Neutrophil (primary cell): ENCODE measurements at regions not wholly inside any gene's neighbourhood (a gene's known extent, or its start where the extent isn't known, plus 50 kb on each side); places are given as distances from the start of the nearest gene placed in this dataset.

Experiments
- H3K27ac ChIP-seq: fragments of 200-600 bp; sonication (generic); 2 replicates; pipeline ENCODE4 v1.5.1; 2016; ENCODE audit warnings: mild to moderate bottlenecking, moderate library complexity
- H3K27me3 ChIP-seq: fragments of 200-600 bp; sonication (generic); 2 replicates; pipeline ENCODE4 v1.6.0; 2016; ENCODE audit warnings: mild to moderate bottlenecking
- H3K36me3 ChIP-seq: fragments of 200-600 bp; sonication (generic); 2 replicates; pipeline ENCODE4 v1.5.1; 2017
- H3K4me1 ChIP-seq, 2 experiments: fragments of 200-600 bp in 1 of 2; sonication (generic) in 1 of 2; 1 replicate in 1 of 2; 2 replicates in 1 of 2; pipeline versions ENCODE4 v1.5.1 to v1.6.1; 2013 to 2016; ENCODE audit warnings: low read depth in 1 of 2, low read length in 1 of 2, mild to moderate bottlenecking in 1 of 2, moderate library complexity in 1 of 2; ENCODE audit not compliant: control insufficient read depth in 1 of 2, insufficient read depth in 1 of 2
- H3K4me3 ChIP-seq, 2 experiments: fragments of 200-600 bp in 1 of 2; sonication (generic) in 1 of 2; 1 replicate in 1 of 2; 2 replicates in 1 of 2; pipeline ENCODE4 v1.5.1; 2013 to 2016; ENCODE audit warnings: low read depth in 1 of 2, low read length in 1 of 2, mild to moderate bottlenecking in 1 of 2, moderate library complexity in 1 of 2
- H3K9me3 ChIP-seq: fragments of 200-600 bp; sonication (generic); 2 replicates; pipeline ENCODE4 v1.5.1; 2016
- TF ChIP-seq, protein P1 (sequence below): fragments of 200-600 bp; sonication (generic); IDR thresholded peaks from 2 replicates; pipeline ENCODE4 v1.5.1; 2016; ENCODE audit warnings: antibody characterized with exemption

DNA sequence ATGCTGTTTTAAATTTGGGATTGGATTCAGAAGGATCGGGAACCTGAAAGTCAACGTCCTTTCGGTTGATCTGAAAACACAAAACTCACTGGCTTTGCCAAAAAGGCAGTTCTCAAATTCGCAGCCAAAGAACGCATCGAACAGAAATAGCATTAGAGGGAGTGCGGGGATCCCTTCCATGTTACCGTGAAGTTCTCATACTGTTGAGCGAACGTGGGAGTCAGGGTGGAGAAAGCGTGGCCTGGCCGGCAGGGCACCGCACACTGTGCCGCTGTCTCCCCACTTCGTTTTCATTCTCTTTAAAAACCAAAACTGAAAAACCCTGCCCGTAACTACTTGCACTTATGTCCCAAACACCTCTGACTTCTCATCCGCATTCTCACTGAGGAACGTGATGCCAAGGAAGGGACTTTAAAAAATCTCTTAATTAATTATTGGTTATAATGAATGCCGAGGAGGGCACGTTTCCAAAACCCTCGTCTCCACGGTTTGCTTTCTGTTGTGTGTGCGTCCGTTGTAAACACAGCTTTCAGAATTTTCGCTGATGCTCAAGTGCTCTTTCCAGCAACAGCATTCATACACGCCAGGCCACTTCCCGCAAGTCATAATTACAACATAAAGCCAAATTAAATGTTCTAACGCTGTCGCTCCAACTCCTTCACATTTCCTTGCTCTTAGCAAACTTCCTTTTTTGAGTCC, 60.9 kb upstream of the TWIST2 start:
- TF ChIP-seq, protein P1, sequence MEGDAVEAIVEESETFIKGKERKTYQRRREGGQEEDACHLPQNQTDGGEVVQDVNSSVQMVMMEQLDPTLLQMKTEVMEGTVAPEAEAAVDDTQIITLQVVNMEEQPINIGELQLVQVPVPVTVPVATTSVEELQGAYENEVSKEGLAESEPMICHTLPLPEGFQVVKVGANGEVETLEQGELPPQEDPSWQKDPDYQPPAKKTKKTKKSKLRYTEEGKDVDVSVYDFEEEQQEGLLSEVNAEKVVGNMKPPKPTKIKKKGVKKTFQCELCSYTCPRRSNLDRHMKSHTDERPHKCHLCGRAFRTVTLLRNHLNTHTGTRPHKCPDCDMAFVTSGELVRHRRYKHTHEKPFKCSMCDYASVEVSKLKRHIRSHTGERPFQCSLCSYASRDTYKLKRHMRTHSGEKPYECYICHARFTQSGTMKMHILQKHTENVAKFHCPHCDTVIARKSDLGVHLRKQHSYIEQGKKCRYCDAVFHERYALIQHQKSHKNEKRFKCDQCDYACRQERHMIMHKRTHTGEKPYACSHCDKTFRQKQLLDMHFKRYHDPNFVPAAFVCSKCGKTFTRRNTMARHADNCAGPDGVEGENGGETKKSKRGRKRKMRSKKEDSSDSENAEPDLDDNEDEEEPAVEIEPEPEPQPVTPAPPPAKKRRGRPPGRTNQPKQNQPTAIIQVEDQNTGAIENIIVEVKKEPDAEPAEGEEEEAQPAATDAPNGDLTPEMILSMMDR, result no peak
- Histone ChIP-seq H3K4me3 (no peak overlapping the region), H3K4me1 (no peaks in the 10 kb centered on the region), H3K9me3 (no peaks in the 10 kb centered on the region), H3K27ac (no peak overlapping the region), H3K36me3 (no peaks in the 10 kb centered on the region), H3K27me3 (peaks cover 14% of the 10 kb centered on the region)

DNA sequence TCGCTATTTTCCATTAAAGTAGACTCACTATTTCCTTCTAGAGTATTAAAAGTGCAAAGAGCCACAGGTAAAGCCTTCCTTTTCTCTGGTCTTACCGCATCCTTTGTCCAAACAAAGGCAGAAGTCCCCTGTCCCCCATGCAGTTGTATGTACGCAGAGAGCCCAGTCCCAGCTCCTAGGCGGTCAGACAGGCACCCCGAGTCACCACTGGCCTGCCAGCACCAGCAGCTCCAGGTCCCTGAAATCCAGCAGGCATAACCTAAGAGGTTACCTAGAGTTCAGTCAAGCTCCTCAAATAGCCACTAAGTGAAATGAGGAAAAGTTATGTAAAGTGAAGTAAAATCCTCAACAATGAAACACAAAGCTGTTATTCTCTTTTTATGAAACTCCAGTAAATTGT, 60.4 kb upstream of the TWIST2 start:
- no peaks in the 10 kb centered on the region for H3K4me1 ChIP-seq
- TF ChIP-seq, protein P1, result no peak
- no peak overlapping the region for H3K27ac ChIP-seq
- no peaks in the 10 kb centered on the region for H3K36me3 ChIP-seq
- H3K4me3 ChIP-seq, result no peak overlapping the region
- no peaks in the 10 kb centered on the region for H3K9me3 ChIP-seq
- H3K27me3 ChIP-seq, result peaks cover 14% of the 10 kb centered on the region

DNA sequence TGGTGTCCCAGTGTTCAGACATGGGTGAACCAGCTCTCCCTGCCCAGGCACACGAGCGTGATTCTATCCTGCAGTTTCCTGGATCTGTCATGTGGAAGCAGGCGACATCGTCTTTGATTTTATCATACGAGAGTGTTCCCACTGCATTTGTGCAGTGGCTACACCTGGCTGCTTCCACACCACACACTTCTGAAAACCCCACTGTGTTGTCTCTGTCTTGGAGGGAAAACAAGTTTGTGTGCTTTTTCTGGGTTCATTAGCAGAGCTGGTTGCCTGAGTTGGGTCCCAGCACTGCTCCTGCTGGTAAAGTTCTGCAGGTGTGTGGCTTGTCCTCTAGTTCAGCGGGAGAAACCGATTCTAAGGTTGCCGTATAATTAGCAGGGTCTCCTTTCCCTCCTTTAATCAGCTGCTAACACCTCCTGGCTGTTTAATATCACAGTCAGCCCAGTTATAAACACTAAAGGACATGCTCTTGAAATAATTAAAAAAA, 58.5 kb upstream of the TWIST2 start:
- TF ChIP-seq, protein P1, result no peak
- H3K4me1 ChIP-seq, result no peaks in the 10 kb centered on the region
- H3K36me3 ChIP-seq, result no peaks in the 10 kb centered on the region
- no peaks in the 10 kb centered on the region for H3K9me3 ChIP-seq
- peaks cover 14% of the 10 kb centered on the region for H3K27me3 ChIP-seq
- H3K27ac ChIP-seq, result no peak overlapping the region
- no peak overlapping the region for H3K4me3 ChIP-seq

DNA sequence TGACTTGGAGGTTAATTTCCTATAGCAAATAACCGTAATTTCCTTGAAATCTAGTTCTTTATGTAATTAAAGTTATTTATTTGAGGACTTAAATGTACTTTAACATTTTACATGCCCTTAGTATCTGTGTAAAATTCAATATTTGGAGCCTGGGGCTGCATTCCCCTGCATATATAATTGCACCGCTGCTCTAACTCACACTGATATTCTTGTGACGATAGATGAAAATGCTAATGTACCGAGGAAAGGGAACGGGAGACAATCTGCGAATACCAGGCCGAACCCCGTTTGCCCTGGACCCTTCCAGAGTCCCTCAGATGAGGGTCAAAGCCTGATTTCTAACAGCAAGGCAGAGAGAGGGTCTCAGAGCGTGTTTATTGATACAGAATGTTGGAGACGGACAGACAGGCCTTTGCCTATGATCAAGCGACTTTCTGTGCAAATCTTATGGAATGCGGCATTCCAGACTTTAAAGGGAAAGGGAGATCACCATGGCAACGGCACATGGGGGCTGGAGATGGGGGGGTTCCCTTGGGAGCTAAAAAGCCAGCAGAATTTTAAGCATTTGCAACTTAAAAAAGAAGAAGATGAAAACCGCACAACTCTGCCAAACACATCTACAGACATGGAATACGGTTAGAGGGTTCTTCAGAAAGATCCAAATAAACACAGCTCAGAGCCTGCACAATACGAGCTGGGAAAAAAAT, 57.6 kb upstream of the TWIST2 start:
- Histone ChIP-seq H3K36me3 (no peaks in the 10 kb centered on the region), H3K27me3 (peaks cover 14% of the 10 kb centered on the region), H3K4me3 (no peak overlapping the region), H3K4me1 (no peaks in the 10 kb centered on the region), H3K27ac (no peak overlapping the region), H3K9me3 (no peaks in the 10 kb centered on the region)
- TF ChIP-seq, protein P1, result no peak

DNA sequence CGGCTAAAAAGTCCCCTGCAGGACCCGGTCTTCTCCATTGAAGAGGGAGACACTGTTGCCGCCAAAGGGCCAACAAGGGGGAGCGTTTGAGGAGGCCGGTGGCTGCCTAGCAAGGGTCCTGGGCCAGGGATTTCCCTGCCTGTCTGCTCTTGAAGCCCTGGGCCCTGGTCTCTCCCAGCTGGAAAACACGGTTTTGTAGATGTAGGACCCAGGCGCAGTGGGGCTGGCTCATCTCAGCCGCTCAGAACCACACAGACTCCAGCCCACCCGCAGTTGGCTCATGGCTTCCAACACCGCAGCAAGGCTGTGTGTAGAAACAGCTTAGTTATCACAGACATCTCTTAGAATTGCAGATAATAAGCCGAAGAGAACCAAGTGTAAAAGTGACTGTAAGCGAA, 57.1 kb upstream of the TWIST2 start:
- Histone ChIP-seq H3K36me3 (no peaks in the 10 kb centered on the region), H3K27ac (no peak overlapping the region)
- TF ChIP-seq, protein P1, result no peak

More for the DNA sequence above, 57.1 kb upstream of the TWIST2 start:
- no peaks in the 10 kb centered on the region for H3K9me3 ChIP-seq
- H3K4me1 ChIP-seq, result no peaks in the 10 kb centered on the region
- H3K27me3 ChIP-seq, result peaks cover 14% of the 10 kb centered on the region
- no peak overlapping the region for H3K4me3 ChIP-seq
